Endothelial cell of umbilical vein (primary cell): ENCODE measurements at regions not wholly inside any gene's neighbourhood (a gene's known extent, or its start where the extent isn't known, plus 50 kb on each side); places are given as distances from the start of the nearest gene placed in this dataset.

ENCODE experiments used
- BruUV-seq: library from RNA; stranded (reverse); fragments of 400-500 nt; replicated peaks from 2 replicates; lab custom pipeline; 2021; lab: Mats Ljungman, UMichigan
- CTCF ChIA-PET: fragments of 300-600, 350-600 bp; sonication (Branson Sonifier 250); formaldehyde crosslinking; loops from one replicate; lab custom pipeline; 2021; ENCODE audit warnings: antibody characterized with exemption, inconsistent platforms; lab: Charles Lee
- POLR2A ChIA-PET: fragments of 300-600, 350-600 bp; sonication (Branson Sonifier 250); formaldehyde crosslinking; loops from one replicate; lab custom pipeline; 2021; ENCODE audit warnings: antibody characterized with exemption, inconsistent platforms; lab: Charles Lee
- DNase-seq: peaks from one replicate; pipeline ENCODE4 v3.0.0-alpha.2; 2011; ENCODE audit warnings: low read depth, low spot score
- FAIRE-seq: peaks from 2 replicates; lab custom pipeline; 2011; peaks lifted over from hg19 to GRCh38; lab: Jason Lieb, UNC
- H2AFZ ChIP-seq: 2 replicates; pipeline ENCODE4 v1.6.0; 2012; ENCODE audit warnings: low read depth, low read length, control low read depth, inconsistent platforms
- H3K27ac ChIP-seq: 2 replicates; pipeline ENCODE4 v1.5.1; 2011; ENCODE audit warnings: low read depth, mild to moderate bottlenecking, control low read depth, low read length, moderate library complexity; ENCODE audit not compliant: insufficient read depth
- H3K27me3 ChIP-seq, 2 experiments: 2 replicates each; pipeline versions ENCODE4 v1.6.0 to v1.6.1; 2011; ENCODE audit warnings: low read length in 2 of 2, mixed read lengths in 1 of 2; ENCODE audit not compliant: control insufficient read depth in 2 of 2, insufficient read depth in 2 of 2
- H3K36me3 ChIP-seq, 2 experiments: 2 replicates in 1 of 2; 3 replicates in 1 of 2; pipeline ENCODE4 v1.5.1; 2011; ENCODE audit warnings: low read length in 2 of 2, mild to moderate bottlenecking in 1 of 2, moderate library complexity in 1 of 2; ENCODE audit not compliant: control insufficient read depth in 2 of 2, insufficient read depth in 2 of 2; ENCODE audit errors: extremely low read depth in 1 of 2
- H3K4me1 ChIP-seq: 3 replicates; pipeline ENCODE4 v1.5.1; 2011; ENCODE audit warnings: mild to moderate bottlenecking, low read length; ENCODE audit not compliant: control insufficient read depth, insufficient read depth; ENCODE audit errors: extremely low read depth
- H3K4me2 ChIP-seq: 2 replicates; pipeline ENCODE4 v1.6.1; 2011; ENCODE audit warnings: low read length, control low read depth, mixed read lengths; ENCODE audit not compliant: insufficient read depth
- H3K4me3 ChIP-seq, 3 experiments: fragments of 200-600 bp in 1 of 3; sonication (generic), shearing (Covaris generic) in 1 of 3; replicated peaks in 1 of 3; 2 replicates each; pipeline ENCODE4 v1.5.1; 2011 to 2016; ENCODE audit warnings: control low read depth in 3 of 3, low read length in 3 of 3, mild to moderate bottlenecking in 2 of 3, inconsistent platforms in 1 of 3, low read depth in 1 of 3, moderate library complexity in 1 of 3; ENCODE audit not compliant: insufficient read depth in 1 of 3
- H3K79me2 ChIP-seq: 2 replicates; pipeline ENCODE4 v1.6.0; 2012; ENCODE audit warnings: low read length, inconsistent platforms; ENCODE audit not compliant: control insufficient read depth, insufficient read depth
- H3K9ac ChIP-seq: replicated peaks from 2 replicates; pipeline ENCODE3; 2011; ENCODE audit warnings: low read length, control low read depth; ENCODE audit not compliant: insufficient read depth; ENCODE audit errors: extremely low read depth
- H3K9me1 ChIP-seq: replicated peaks from 3 replicates; pipeline ENCODE4 v1.6.0; 2011; ENCODE audit warnings: mild to moderate bottlenecking, low read length; ENCODE audit not compliant: control insufficient read depth, insufficient read depth; ENCODE audit errors: extremely low read depth
- H3K9me3 ChIP-seq: replicated peaks from 2 replicates; pipeline ENCODE4 v1.5.1; 2012; ENCODE audit warnings: low read length, inconsistent platforms; ENCODE audit not compliant: control insufficient read depth, insufficient read depth
- H4K20me1 ChIP-seq: replicated peaks from 2 replicates; pipeline ENCODE3; 2011; ENCODE audit warnings: mild to moderate bottlenecking, low read length; ENCODE audit not compliant: control insufficient read depth, insufficient read depth; ENCODE audit errors: extremely low read depth
- EZH2 ChIP-seq: IDR thresholded peaks from 2 replicates; pipeline ENCODE4 v1.6.1; 2012; ENCODE audit warnings: borderline replicate concordance, low read depth, mild to moderate bottlenecking, moderate library complexity, low read length, inconsistent platforms; ENCODE audit not compliant: severe bottlenecking
- FOS ChIP-seq: IDR thresholded peaks from 2 replicates; pipeline ENCODE4 v1.6.1; 2011; ENCODE audit warnings: mild to moderate bottlenecking, low read length, moderate library complexity, borderline replicate concordance; ENCODE audit not compliant: insufficient read depth
- GATA2 ChIP-seq: IDR thresholded peaks from 2 replicates; pipeline ENCODE4 v1.7.0; 2011; ENCODE audit warnings: low read depth, mild to moderate bottlenecking, moderate library complexity, mixed read lengths, low read length; ENCODE audit not compliant: insufficient read length, insufficient read depth
- JUN ChIP-seq: IDR thresholded peaks from 2 replicates; pipeline ENCODE4 v1.6.1; 2011; ENCODE audit warnings: borderline replicate concordance, low read depth; ENCODE audit not compliant: insufficient read length, insufficient read depth
- MYC ChIP-seq: IDR thresholded peaks from one replicate; pipeline ENCODE4 v1.6.1; 2011; ENCODE audit warnings: mild to moderate bottlenecking, low read depth, low read length
- POLR2A ChIP-seq: IDR thresholded peaks from 2 replicates; pipeline ENCODE4 v1.6.1; 2012; ENCODE audit warnings: low read depth, mild to moderate bottlenecking, control low read depth, low read length
- POLR2AphosphoS5 ChIP-seq: IDR thresholded peaks from 2 replicates; pipeline ENCODE4 v1.6.1; 2012; ENCODE audit warnings: low read depth, mild to moderate bottlenecking, control low read depth, low read length, moderate library complexity; ENCODE audit not compliant: insufficient read depth
- dilution Hi-C: fragments of 300-500 bp; cut with MboI; formaldehyde crosslinking; loops from one replicate; pipeline ENCODE4 v1.15.0; 2019; ENCODE audit warnings: low sequenced_read_pairs; ENCODE audit not compliant: extremely low pct_ligation_motif_present
- intact Hi-C: fragments of 100-400 bp; cut with micrococcal nuclease; formaldehyde crosslinking; loops from one replicate; pipeline ENCODE4 v1.10.0; 2022
- TF ChIP-seq, protein P1 (sequence below), 2 donors: IDR thresholded peaks; 1 replicate in 1 of 2; 2 replicates in 1 of 2; pipeline ENCODE4 v1.5.1; 2011; ENCODE audit warnings: low read length in 2 of 2, mild to moderate bottlenecking in 2 of 2, moderate library complexity in 2 of 2, control low read depth in 1 of 2, inconsistent platforms in 1 of 2, low read depth in 1 of 2; ENCODE audit not compliant: insufficient read depth in 1 of 2; ENCODE audit errors: extremely low read depth in 1 of 2
- TF ChIP-seq, protein P2 (sequence below): IDR thresholded peaks from 2 replicates; pipeline ENCODE4 v1.6.1; 2011; ENCODE audit not compliant: insufficient read depth, insufficient read length

DNA sequence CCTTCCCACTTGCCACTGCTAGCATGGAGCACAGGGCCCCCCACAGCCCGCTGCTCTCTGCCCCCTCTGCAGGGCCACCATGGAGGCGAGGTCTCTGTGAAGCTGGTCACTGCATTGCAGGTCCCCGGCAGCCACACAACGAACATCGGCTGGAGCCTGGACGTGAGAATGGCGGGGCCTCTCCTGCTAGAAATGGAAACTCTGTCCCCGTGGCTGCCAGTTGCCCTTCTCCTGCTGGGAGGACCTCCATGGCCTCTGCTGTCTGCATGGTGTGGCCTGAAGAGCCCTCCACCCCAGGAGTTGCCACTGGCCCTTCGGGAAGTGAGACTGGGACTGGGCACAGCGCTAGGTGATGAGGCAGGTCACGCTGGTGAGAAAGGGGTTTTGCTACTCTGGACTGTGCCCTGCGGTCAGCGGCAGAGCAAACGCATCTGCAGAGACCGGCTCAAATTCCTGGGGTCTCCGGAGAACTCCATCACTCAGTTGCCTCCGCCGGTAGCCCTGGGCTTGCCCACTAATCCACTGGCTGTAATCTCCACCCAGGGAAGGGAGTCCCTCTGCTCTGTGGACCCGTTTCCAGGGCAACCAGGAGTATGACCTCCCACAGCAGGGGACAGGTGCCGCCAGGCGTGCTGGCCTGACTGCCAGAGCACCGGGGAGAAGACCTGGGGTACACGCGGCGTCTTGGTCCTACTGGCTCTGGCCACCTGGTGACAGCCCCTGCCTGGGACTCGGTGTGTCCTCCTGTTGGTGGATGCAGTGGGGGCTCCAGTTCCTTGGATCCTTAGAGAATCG, 806.3 kb downstream of the BRD1 start:
- Histone ChIP-seq H4K20me1 (no peaks in the 10 kb centered on the region), H3K9me3 (peaks cover 4% of the 10 kb centered on the region), H2AFZ (no peak overlapping the region), H3K36me3 (no peaks in the 10 kb centered on the region), H3K4me3 (no peak overlapping the region), H3K4me1 (no peaks in the 10 kb centered on the region), H3K9ac (no peak overlapping the region), H3K79me2 (no peaks in the 10 kb centered on the region), H3K9me1 (no peaks in the 10 kb centered on the region), H3K27me3 (no peaks in the 10 kb centered on the region), H3K27ac (no peak overlapping the region), H3K4me2 (no peak overlapping the region)
- intact Hi-C loops (no loop called here), dilution Hi-C loops (no loop called here)
- DNase-seq (no peak), FAIRE-seq (no peak)
- ChIA-PET POLR2A (no interaction called here), CTCF (no interaction called here)
- no TSS peak for BruUV-seq
- TF ChIP-seq JUN: no peak
- no peak for TF ChIP-seq EZH2
- TF ChIP-seq, protein P1, sequence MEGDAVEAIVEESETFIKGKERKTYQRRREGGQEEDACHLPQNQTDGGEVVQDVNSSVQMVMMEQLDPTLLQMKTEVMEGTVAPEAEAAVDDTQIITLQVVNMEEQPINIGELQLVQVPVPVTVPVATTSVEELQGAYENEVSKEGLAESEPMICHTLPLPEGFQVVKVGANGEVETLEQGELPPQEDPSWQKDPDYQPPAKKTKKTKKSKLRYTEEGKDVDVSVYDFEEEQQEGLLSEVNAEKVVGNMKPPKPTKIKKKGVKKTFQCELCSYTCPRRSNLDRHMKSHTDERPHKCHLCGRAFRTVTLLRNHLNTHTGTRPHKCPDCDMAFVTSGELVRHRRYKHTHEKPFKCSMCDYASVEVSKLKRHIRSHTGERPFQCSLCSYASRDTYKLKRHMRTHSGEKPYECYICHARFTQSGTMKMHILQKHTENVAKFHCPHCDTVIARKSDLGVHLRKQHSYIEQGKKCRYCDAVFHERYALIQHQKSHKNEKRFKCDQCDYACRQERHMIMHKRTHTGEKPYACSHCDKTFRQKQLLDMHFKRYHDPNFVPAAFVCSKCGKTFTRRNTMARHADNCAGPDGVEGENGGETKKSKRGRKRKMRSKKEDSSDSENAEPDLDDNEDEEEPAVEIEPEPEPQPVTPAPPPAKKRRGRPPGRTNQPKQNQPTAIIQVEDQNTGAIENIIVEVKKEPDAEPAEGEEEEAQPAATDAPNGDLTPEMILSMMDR (IDR thresholded peaks at IDR 0.05; ENCODE audit: extremely low read depth in 1 of 2, insufficient read depth in 1 of 2, low read depth in 1 of 2, low read length in 2 of 2): no peak
- TF ChIP-seq FOS: no peak
- no peak for TF ChIP-seq POLR2AphosphoS5
- TF ChIP-seq GATA2: no peak
- no peak for TF ChIP-seq POLR2A
- TF ChIP-seq, protein P2, sequence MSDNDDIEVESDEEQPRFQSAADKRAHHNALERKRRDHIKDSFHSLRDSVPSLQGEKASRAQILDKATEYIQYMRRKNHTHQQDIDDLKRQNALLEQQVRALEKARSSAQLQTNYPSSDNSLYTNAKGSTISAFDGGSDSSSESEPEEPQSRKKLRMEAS: no peak
- no peak for TF ChIP-seq MYC
